ENCODE measurements at regions not wholly inside any gene's neighbourhood (a gene's known extent, or its start where the extent isn't known, plus 50 kb on each side); places are given as distances from the start of the nearest gene placed in this dataset.

DNA sequence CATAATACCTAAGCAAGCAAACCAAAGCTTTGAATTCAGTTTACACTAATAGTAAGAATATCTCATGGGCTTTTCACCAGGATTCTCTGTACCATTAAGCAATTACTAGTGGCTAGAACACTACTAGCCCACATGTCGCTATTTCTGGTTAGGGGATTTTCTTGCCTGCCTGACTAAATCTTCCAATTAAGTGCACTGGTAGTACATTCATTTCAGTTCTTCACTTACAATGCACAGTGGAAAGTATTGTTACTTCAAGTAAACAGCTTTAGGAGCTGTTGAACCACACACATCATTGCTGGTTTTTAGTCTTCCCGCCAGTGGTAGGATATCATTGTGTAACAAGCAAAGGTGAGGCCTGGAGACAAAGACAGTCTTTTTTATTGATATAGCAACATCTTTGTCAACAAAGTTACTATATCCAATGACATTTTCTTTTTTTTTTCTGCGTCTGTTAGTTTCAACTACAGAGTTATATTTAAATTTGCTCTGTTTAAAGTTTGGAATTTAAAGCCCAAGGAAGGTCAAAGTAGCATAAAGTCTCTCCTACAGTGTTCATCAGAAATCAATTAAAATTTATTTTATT, 826.8 kb upstream of the NR2F2 start:
- TF ChIP-seq, protein P1, sequence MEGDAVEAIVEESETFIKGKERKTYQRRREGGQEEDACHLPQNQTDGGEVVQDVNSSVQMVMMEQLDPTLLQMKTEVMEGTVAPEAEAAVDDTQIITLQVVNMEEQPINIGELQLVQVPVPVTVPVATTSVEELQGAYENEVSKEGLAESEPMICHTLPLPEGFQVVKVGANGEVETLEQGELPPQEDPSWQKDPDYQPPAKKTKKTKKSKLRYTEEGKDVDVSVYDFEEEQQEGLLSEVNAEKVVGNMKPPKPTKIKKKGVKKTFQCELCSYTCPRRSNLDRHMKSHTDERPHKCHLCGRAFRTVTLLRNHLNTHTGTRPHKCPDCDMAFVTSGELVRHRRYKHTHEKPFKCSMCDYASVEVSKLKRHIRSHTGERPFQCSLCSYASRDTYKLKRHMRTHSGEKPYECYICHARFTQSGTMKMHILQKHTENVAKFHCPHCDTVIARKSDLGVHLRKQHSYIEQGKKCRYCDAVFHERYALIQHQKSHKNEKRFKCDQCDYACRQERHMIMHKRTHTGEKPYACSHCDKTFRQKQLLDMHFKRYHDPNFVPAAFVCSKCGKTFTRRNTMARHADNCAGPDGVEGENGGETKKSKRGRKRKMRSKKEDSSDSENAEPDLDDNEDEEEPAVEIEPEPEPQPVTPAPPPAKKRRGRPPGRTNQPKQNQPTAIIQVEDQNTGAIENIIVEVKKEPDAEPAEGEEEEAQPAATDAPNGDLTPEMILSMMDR (IDR thresholded peaks at IDR 0.05) = no peak
- no peak for TF ChIP-seq POLR2A (IDR thresholded peaks at IDR 0.05)

Data from uterus (tissue), 2 donors.